H1 (cell line): ENCODE measurements at regions not wholly inside any gene's neighbourhood (a gene's known extent, or its start where the extent isn't known, plus 50 kb on each side); places are given as distances from the start of the nearest gene placed in this dataset.

ENCODE experiments used
- CTCF ChIA-PET: fragments of 300-600 bp; sonication (Branson Sonifier 250); formaldehyde crosslinking; loops from one replicate; lab custom pipeline; 2021; ENCODE audit not compliant: partially characterized antibody; lab: Charles Lee
- POLR2A ChIA-PET: fragments of 300-600 bp; sonication (Branson Sonifier 250); formaldehyde crosslinking; loops from one replicate; lab custom pipeline; 2021; ENCODE audit warnings: inconsistent platforms; ENCODE audit not compliant: partially characterized antibody; lab: Charles Lee
- DNase-seq, 2 experiments: peaks; one replicate each; pipeline versions ENCODE4 v3.0.0 to v3.0.0-alpha.2; 2010 to 2022; ENCODE audit warnings: low spot score in 2 of 2, low read depth in 1 of 2, mixed read lengths in 1 of 2
- FAIRE-seq: peaks from 2 replicates; lab custom pipeline; 2011; peaks lifted over from hg19 to GRCh38; lab: Jason Lieb, UNC
- H2AFZ ChIP-seq: 2 replicates; pipeline ENCODE4 v1.8.1; 2012; ENCODE audit warnings: low read length, inconsistent platforms
- H2AK5ac ChIP-seq: 2 replicates; pipeline ENCODE4 v1.6.1; 2013; ENCODE audit warnings: low read depth, low read length
- H2BK120ac ChIP-seq: replicated peaks from 2 replicates; pipeline ENCODE3; 2013; ENCODE audit warnings: low read depth, low read length, inconsistent platforms
- H2BK12ac ChIP-seq: 2 replicates; pipeline ENCODE4 v1.6.1; 2013; ENCODE audit warnings: low read depth, low read length
- H2BK15ac ChIP-seq: 2 replicates; pipeline ENCODE4 v1.6.1; 2013; ENCODE audit warnings: low read length
- H2BK20ac ChIP-seq: 2 replicates; pipeline ENCODE4 v1.6.1; 2013; ENCODE audit warnings: low read length
- H2BK5ac ChIP-seq: 2 replicates; pipeline ENCODE4 v1.6.1; 2013; ENCODE audit warnings: low read depth, low read length
- H3K14ac ChIP-seq: 2 replicates; pipeline ENCODE4 v1.6.1; 2013; ENCODE audit warnings: inconsistent platforms; ENCODE audit not compliant: insufficient read length
- H3K18ac ChIP-seq: 2 replicates; pipeline ENCODE4 v1.6.1; 2013; ENCODE audit warnings: low read length; ENCODE audit errors: extremely low read depth
- H3K23ac ChIP-seq: 2 replicates; pipeline ENCODE4 v1.6.1; 2013; ENCODE audit warnings: inconsistent platforms; ENCODE audit not compliant: insufficient read length
- H3K23me2 ChIP-seq: 2 replicates; pipeline ENCODE4 v1.6.1; 2013; ENCODE audit warnings: low read depth, low read length
- H3K27ac ChIP-seq: 2 replicates; pipeline ENCODE4 v1.6.1; 2011; ENCODE audit warnings: low read depth, low read length, inconsistent platforms
- H3K27me3 ChIP-seq, 4 experiments: replicated peaks in 1 of 4; 1 replicate in 1 of 4; 2 replicates in 3 of 4; pipeline versions ENCODE4 v1.6.1 to v1.8.1; 2011 to 2013; ENCODE audit warnings: low read length in 3 of 4, mild to moderate bottlenecking in 3 of 4, inconsistent platforms in 2 of 4, mixed read lengths in 2 of 4, moderate library complexity in 1 of 4; ENCODE audit not compliant: control insufficient read depth in 3 of 4, insufficient read depth in 3 of 4; ENCODE audit errors: extremely low read depth in 1 of 4
- H3K36me3 ChIP-seq, 4 experiments: 2 replicates each; pipeline versions ENCODE4 v1.6.1 to v1.8.1; 2011 to 2013; ENCODE audit warnings: mild to moderate bottlenecking in 4 of 4, low read length in 3 of 4, moderate library complexity in 2 of 4, control low read depth in 1 of 4, inconsistent platforms in 1 of 4; ENCODE audit not compliant: insufficient read depth in 4 of 4, control insufficient read depth in 2 of 4
- H3K4ac ChIP-seq: replicated peaks from 2 replicates; pipeline ENCODE3; 2013; ENCODE audit warnings: low read length, low read depth, mixed read lengths, inconsistent platforms; ENCODE audit not compliant: insufficient read length
- H3K4me1 ChIP-seq, 4 experiments: replicated peaks in 1 of 4; 1 replicate in 1 of 4; 2 replicates in 3 of 4; pipeline versions ENCODE4 v1.6.1 to v1.8.1; 2011 to 2013; ENCODE audit warnings: low read length in 3 of 4, inconsistent platforms in 2 of 4, mixed read lengths in 1 of 4; ENCODE audit not compliant: insufficient read depth in 4 of 4, control insufficient read depth in 3 of 4
- H3K4me2 ChIP-seq, 2 experiments: 2 replicates each; pipeline versions ENCODE4 v1.6.1 to v1.8.1; 2011 to 2013; ENCODE audit warnings: low read depth in 2 of 2, low read length in 2 of 2, control low read depth in 1 of 2, inconsistent platforms in 1 of 2, mild to moderate bottlenecking in 1 of 2; ENCODE audit not compliant: insufficient read depth in 1 of 2
- H3K4me3 ChIP-seq, 4 experiments: fragments of 200-600, 300-600 bp in 1 of 4; sonication (generic), shearing (Covaris generic), sonication (Bioruptor Twin) in 1 of 4; 2 replicates each; pipeline versions ENCODE4 v1.5.1 to v1.8.1; 2011 to 2016; ENCODE audit warnings: low read length in 4 of 4, low read depth in 3 of 4, control low read depth in 2 of 4, inconsistent platforms in 2 of 4, mild to moderate bottlenecking in 2 of 4, mixed read lengths in 1 of 4, moderate library complexity in 1 of 4; ENCODE audit not compliant: insufficient read depth in 2 of 4; ENCODE audit errors: extremely low read depth in 1 of 4
- H3K56ac ChIP-seq: replicated peaks from 2 replicates; pipeline ENCODE3; 2013; ENCODE audit warnings: low read depth, mild to moderate bottlenecking, mixed read lengths, low read length, inconsistent platforms; ENCODE audit not compliant: insufficient read length
- H3K79me1 ChIP-seq: 2 replicates; pipeline ENCODE4 v1.6.1; 2013; ENCODE audit warnings: low read depth, low read length, control low read depth
- H3K79me2 ChIP-seq, 2 experiments: 2 replicates each; pipeline versions ENCODE4 v1.6.1 to v1.8.1; 2012 to 2013; ENCODE audit warnings: low read length in 2 of 2, mild to moderate bottlenecking in 2 of 2, inconsistent platforms in 1 of 2; ENCODE audit not compliant: insufficient read depth in 2 of 2, control insufficient read depth in 1 of 2
- H3K9ac ChIP-seq, 4 experiments: replicated peaks in 1 of 4; 1 replicate in 1 of 4; 2 replicates in 3 of 4; pipeline versions ENCODE4 v1.6.1 to v1.8.1; 2011 to 2013; ENCODE audit warnings: low read depth in 3 of 4, low read length in 3 of 4, control low read depth in 2 of 4, mild to moderate bottlenecking in 2 of 4, moderate library complexity in 2 of 4, inconsistent platforms in 1 of 4; ENCODE audit errors: extremely low read depth in 1 of 4
- H3K9me3 ChIP-seq, 2 experiments: 2 replicates each; pipeline versions ENCODE4 v1.6.1 to v1.8.1; 2012 to 2013; ENCODE audit warnings: mild to moderate bottlenecking in 2 of 2, moderate library complexity in 2 of 2, control low read depth in 1 of 2, inconsistent platforms in 1 of 2, low read depth in 1 of 2, low read length in 1 of 2, mixed read lengths in 1 of 2; ENCODE audit not compliant: insufficient read depth in 2 of 2
- H4K20me1 ChIP-seq, 2 experiments: replicated peaks in 1 of 2; 2 replicates each; pipeline versions ENCODE3 to v1.8.1; 2011 to 2013; ENCODE audit warnings: inconsistent platforms in 2 of 2, low read length in 2 of 2, mild to moderate bottlenecking in 1 of 2; ENCODE audit not compliant: insufficient read depth in 2 of 2, control insufficient read depth in 1 of 2
- H4K5ac ChIP-seq: 2 replicates; pipeline ENCODE4 v1.6.1; 2013; ENCODE audit warnings: low read length, low read depth, mixed read lengths, inconsistent platforms; ENCODE audit not compliant: insufficient read length
- H4K8ac ChIP-seq: 2 replicates; pipeline ENCODE4 v1.8.0; 2013; ENCODE audit warnings: mild to moderate bottlenecking, moderate library complexity, low read length, inconsistent platforms; ENCODE audit not compliant: insufficient read depth; ENCODE audit errors: extremely low read depth
- H4K91ac ChIP-seq: replicated peaks from 2 replicates; pipeline ENCODE3; 2013; ENCODE audit warnings: low read length, mixed read lengths, inconsistent platforms; ENCODE audit not compliant: insufficient read length
- ATF2 ChIP-seq: IDR thresholded peaks from 2 replicates; pipeline ENCODE4 v1.6.1; 2012; ENCODE audit warnings: low read length, inconsistent platforms
- CBX8 ChIP-seq: fragments of 300-800, 300-1000 bp; sonication (generic); IDR thresholded peaks from 2 replicates; pipeline ENCODE4 v1.7.1; 2016; ENCODE audit warnings: low read depth, low read length, borderline replicate concordance
- E2F6 ChIP-seq: IDR thresholded peaks from 2 replicates; pipeline ENCODE4 v1.6.1; 2012; ENCODE audit warnings: inconsistent platforms
- RNF2 ChIP-seq: fragments of 200-900, 300-1000 bp; sonication (generic); IDR thresholded peaks from 2 replicates; pipeline ENCODE4 v1.7.1; 2016; ENCODE audit warnings: borderline replicate concordance, low read depth, mild to moderate bottlenecking, antibody characterized with exemption, low read length; ENCODE audit not compliant: poor library complexity, severe bottlenecking; ENCODE audit errors: missing control alignments
- SUZ12 ChIP-seq: fragments of 200-600 bp; sonication (generic); IDR thresholded peaks from 2 replicates; pipeline ENCODE4 v1.6.1; 2012; ENCODE audit warnings: mild to moderate bottlenecking, inconsistent platforms, low read length, moderate library complexity, mixed read lengths
- USF2 ChIP-seq: IDR thresholded peaks from 2 replicates; pipeline ENCODE4 v1.6.1; 2011; ENCODE audit warnings: low read length, improper control_type of control experiment
- YY1 ChIP-seq: IDR thresholded peaks from 2 replicates; pipeline ENCODE4 v1.6.1; 2011; ENCODE audit warnings: low read depth, mild to moderate bottlenecking, low read length
- WGBS, 2 experiments: shearing (Covaris generic) in 1 of 2; methylation state at CpG; one replicate each; pipeline versions ENCODE4 v1.1.6 to v1.1.7; 2013 to 2015; ENCODE audit warnings: low lambda C conversion rate in 2 of 2, mixed read lengths in 2 of 2, inconsistent platforms in 1 of 2, low coverage in 1 of 2, missing lambda C conversion rate in 1 of 2; ENCODE audit not compliant: insufficient replicate concordance in 2 of 2, insufficient coverage in 1 of 2, insufficient read length in 1 of 2; ENCODE audit errors: extremely low coverage in 1 of 2, missing lambda C conversion rate in 1 of 2; 5-methylcytosine and 5-hydroxymethylcytosine counted together
- TF ChIP-seq, protein P1 (sequence below): IDR thresholded peaks from 2 replicates; pipeline ENCODE4 v1.6.1; 2011; ENCODE audit warnings: low read depth, mild to moderate bottlenecking, low read length; ENCODE audit not compliant: insufficient read depth

DNA sequence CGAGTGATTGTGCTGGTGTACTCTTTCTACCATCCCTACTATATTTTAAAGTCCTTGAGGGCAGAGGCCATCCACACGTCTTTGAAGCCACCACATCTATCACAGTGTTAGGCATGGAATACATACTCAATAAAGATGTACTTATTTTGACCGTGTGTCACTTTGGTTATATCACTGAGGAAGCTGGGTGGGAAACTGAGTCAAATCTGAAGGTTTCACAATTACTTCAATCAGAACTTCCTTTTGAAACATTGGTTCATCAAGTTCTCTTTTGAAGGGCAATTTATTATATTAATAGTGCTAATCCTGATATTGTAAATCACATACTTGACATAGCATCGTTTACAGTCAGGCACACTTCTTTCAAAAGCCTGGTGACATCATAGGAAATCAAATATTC lies 53.3 kb upstream of the ATP1B1 start:
- Histone ChIP-seq H2BK120ac (no peak overlapping the region), H2BK20ac (no peak overlapping the region), H2AK5ac (no peak overlapping the region), H2BK15ac (no peak overlapping the region), H3K27me3 (no peaks in the 10 kb centered on the region), H2BK5ac (no peak overlapping the region), H2BK12ac (no peak overlapping the region), H4K5ac (no peak overlapping the region), H3K27ac (no peak overlapping the region), H3K4me3 (no peak overlapping the region), H2AFZ (no peak overlapping the region), H3K79me2 (no peaks in the 10 kb centered on the region), H4K20me1 (no peaks in the 10 kb centered on the region), H3K14ac (no peak overlapping the region), H3K4me1 (no peaks in the 10 kb centered on the region), H3K4me2 (no peak overlapping the region), H3K9me3 (no peaks in the 10 kb centered on the region), H3K4ac (no peak overlapping the region), H3K9ac (no peak overlapping the region), H3K18ac (no peak overlapping the region), H3K36me3 (no peaks in the 10 kb centered on the region), H4K8ac (no peak overlapping the region), H4K91ac (no peak overlapping the region), H3K23me2 (no peaks in the 10 kb centered on the region), H3K79me1 (no peaks in the 10 kb centered on the region), H3K56ac (no peak overlapping the region), H3K23ac (no peak overlapping the region)
- no peak for DNase-seq
- WGBS, 2 experiments = 92% methylated on average over 4 of the region's 4 CpGs; no CpG with 5 or more reads in 1 of the 2 experiments
- no peak for FAIRE-seq
- ChIA-PET CTCF (no interaction called here), POLR2A (no interaction called here)
- TF ChIP-seq YY1 = no peak
- TF ChIP-seq RNF2 = no peak
- no peak for TF ChIP-seq ATF2
- TF ChIP-seq, protein P1, sequence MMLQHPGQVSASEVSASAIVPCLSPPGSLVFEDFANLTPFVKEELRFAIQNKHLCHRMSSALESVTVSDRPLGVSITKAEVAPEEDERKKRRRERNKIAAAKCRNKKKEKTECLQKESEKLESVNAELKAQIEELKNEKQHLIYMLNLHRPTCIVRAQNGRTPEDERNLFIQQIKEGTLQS = no peak
- TF ChIP-seq SUZ12 = no peak
- no peak for TF ChIP-seq E2F6
- no peak for TF ChIP-seq USF2
- no peak for TF ChIP-seq CBX8
